ENCODE measurements at regions not wholly inside any gene's neighbourhood (a gene's known extent, or its start where the extent isn't known, plus 50 kb on each side); places are given as distances from the start of the nearest gene placed in this dataset.

DNA sequence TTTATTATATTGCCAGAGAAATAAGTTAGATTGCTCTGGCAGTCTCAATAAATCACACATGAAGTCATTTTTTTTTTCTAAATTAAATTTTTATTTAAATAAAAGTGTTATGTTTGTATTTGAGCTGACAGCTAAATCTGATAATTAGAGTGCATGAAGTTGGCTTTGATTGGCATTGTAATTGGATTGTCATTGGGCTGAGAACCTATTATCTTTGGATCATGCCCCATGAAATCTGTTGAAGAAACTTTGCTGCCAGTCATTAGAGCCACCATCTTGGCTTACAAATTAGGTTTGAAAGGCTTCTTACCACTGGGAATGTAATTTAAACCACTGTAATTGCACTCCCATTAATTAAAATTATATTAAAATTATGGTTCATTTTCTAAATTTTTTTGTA lies 507.9 kb upstream of the FANCL start:
- TF ChIP-seq CTCF (IDR thresholded peaks at IDR 0.05; ENCODE audit: borderline replicate concordance, extremely low read depth, low read length, poor library complexity, severe bottlenecking): no peak
- no peak for TF ChIP-seq EZH2 (IDR thresholded peaks at IDR 0.05; ENCODE audit: borderline replicate concordance, low read depth, low read length, severe bottlenecking)
